AG04450 (cell line): ENCODE measurements at regions not wholly inside any gene's neighbourhood (a gene's known extent, or its start where the extent isn't known, plus 50 kb on each side); places are given as distances from the start of the nearest gene placed in this dataset.

Experiments used
- CTCF ChIA-PET: fragments of 300-600, 350-600 bp; formaldehyde crosslinking; extraction: SDS; loops from one replicate; lab custom pipeline; 2022; ENCODE audit warnings: antibody characterized with exemption, inconsistent platforms; lab: Charles Lee
- POLR2A ChIA-PET: fragments of 350-600 bp; formaldehyde crosslinking; extraction: SDS; loops from one replicate; lab custom pipeline; 2021; ENCODE audit warnings: antibody characterized with exemption, inconsistent platforms; lab: Yijun Ruan, JAX
- DNase-seq: peaks from one replicate; pipeline ENCODE4 v3.0.0-alpha.2; 2011; ENCODE audit warnings: low read depth, low spot score
- H3K27ac ChIP-seq: one replicate; pipeline ENCODE4 v1.5.1; 2012; ENCODE audit warnings: low read depth, low read length, control low read depth
- H3K27me3 ChIP-seq: one replicate; pipeline ENCODE4 v1.6.0; 2012; ENCODE audit warnings: low read length; ENCODE audit not compliant: control insufficient read depth, insufficient read depth
- H3K4me3 ChIP-seq: 2 replicates; pipeline ENCODE4 v1.5.1; 2011; ENCODE audit warnings: mild to moderate bottlenecking, low read depth, low read length, control low read depth
- H3K9me3 ChIP-seq: 2 replicates; pipeline ENCODE4 v1.5.1; 2012; ENCODE audit warnings: low read length; ENCODE audit not compliant: control insufficient read depth, insufficient read depth
- TF ChIP-seq, protein P1 (sequence below): IDR thresholded peaks from 2 replicates; pipeline ENCODE4 v1.5.1; 2011; ENCODE audit warnings: low read depth, low read length, control low read depth, inconsistent platforms

DNA sequence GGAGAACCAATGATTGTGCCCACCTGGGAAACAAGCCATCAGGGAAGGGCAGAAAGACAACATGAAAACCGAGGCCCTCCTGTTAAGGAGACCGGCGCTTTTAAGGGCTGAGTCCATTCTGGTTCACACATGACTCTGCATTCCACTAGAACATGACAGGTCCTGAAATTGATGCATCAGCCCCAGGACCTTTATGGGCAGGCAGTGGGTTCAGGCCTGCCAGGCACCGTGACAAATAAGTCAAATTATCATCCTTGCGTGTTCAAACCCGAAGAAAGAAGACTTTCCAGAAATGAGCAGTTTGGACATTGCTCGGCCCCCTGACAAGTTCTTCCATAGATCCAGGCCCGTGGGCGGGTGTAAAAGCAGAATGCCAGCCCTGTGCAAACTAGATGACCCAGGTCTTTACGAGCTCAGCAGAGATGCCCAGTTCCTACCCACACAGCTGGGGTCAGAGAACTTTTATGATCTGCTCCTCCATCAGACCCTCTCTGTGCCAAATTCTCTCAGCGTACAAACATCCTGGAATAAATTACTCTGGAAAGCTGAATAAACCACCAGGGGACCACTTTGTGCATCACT, 295.5 kb upstream of the WWC1 start:
- TF ChIP-seq, protein P1, sequence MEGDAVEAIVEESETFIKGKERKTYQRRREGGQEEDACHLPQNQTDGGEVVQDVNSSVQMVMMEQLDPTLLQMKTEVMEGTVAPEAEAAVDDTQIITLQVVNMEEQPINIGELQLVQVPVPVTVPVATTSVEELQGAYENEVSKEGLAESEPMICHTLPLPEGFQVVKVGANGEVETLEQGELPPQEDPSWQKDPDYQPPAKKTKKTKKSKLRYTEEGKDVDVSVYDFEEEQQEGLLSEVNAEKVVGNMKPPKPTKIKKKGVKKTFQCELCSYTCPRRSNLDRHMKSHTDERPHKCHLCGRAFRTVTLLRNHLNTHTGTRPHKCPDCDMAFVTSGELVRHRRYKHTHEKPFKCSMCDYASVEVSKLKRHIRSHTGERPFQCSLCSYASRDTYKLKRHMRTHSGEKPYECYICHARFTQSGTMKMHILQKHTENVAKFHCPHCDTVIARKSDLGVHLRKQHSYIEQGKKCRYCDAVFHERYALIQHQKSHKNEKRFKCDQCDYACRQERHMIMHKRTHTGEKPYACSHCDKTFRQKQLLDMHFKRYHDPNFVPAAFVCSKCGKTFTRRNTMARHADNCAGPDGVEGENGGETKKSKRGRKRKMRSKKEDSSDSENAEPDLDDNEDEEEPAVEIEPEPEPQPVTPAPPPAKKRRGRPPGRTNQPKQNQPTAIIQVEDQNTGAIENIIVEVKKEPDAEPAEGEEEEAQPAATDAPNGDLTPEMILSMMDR: no peak
- no peak for DNase-seq
- no peaks in the 10 kb centered on the region for H3K9me3 ChIP-seq
- ChIA-PET POLR2A (no interaction called here), CTCF (no interaction called here)
- no peak overlapping the region for H3K4me3 ChIP-seq
- H3K27me3 ChIP-seq: no peaks in the 10 kb centered on the region
- H3K27ac ChIP-seq: no peak overlapping the region

DNA sequence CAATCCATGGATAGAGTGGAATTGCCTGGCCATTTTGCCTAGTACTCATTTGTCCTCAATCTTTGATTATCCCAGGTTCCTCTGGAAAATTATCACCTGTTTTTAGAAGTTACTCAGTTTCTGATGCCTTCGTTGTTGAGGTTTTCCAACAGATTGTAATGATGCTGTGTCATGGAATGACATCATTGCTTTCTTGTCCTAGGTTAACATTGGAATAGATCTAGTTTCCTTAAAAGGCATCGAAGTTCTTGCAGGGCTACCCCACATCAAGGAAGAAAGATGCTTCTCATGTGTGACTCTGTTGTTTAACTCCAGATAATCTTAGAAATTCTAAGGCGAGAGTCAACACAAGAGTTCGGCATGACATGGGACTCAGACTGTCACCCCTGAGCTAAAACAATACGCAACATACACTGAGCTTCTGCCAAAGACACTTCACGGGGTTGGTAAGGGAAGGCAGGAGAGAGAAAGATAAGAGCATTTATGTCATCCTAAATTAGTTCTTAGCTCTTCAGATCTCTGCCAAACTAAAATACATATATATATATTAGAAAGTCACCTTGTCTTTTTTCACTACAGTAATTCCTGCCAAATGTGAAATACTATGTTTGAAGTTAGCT, 293.2 kb upstream of the WWC1 start:
- Histone ChIP-seq H3K27ac (no peak overlapping the region), H3K4me3 (no peak overlapping the region), H3K9me3 (no peaks in the 10 kb centered on the region), H3K27me3 (no peaks in the 10 kb centered on the region)
- no peak for DNase-seq
- ChIA-PET CTCF (interaction anchor here (0.5 kb wide), 1 partner anchor 221 kb away, joined by 4 read pairs; no protein-coding TSS in a partner anchor), POLR2A (no interaction called here)
- TF ChIP-seq, protein P1: no peak

DNA sequence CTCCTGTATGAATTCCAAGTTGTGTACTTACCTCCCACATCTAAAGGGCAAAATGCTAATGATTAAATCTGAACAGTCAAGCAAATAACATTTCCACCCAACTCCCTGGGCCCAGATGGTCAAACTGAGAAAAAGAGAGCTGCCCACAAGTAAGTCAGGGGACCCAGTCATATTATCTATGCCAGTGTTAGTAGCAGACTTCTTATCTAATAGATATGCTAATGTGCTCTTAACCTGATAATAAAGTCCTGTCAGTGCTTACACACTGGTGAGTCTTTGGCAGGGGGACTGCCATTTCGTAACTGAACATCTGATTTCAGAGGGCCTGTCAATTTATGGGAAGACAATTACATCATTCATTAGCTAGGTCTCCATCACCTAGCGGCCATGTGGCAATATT, 292.3 kb upstream of the WWC1 start:
- Histone ChIP-seq H3K4me3 (no peak overlapping the region), H3K9me3 (no peaks in the 10 kb centered on the region), H3K27me3 (no peaks in the 10 kb centered on the region), H3K27ac (no peak overlapping the region)
- DNase-seq: no peak
- ChIA-PET CTCF (no interaction called here), POLR2A (no interaction called here)
- TF ChIP-seq, protein P1: no peak

DNA sequence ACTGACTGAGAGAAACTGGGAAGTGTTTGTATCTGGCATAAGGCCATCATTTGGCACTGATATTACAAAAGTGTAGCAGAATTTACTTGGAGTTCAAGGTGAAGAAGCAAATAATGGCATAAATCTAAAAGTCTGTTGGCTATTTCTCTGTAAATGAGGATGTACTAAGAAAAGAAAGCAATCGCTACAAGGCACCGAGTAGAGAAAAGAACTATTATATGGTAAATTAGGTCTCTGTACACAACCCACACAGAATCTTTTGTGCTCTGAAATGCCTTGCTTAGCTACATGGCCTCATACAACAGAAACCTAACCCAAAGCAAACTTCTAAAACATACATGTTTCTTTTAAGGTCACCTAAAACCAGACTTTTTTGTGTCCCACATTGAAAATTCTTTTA, 290.1 kb upstream of the WWC1 start:
- TF ChIP-seq, protein P1: no peak
- DNase-seq: no peak
- H3K9me3 ChIP-seq: no peaks in the 10 kb centered on the region
- ChIA-PET POLR2A (no interaction called here), CTCF (no interaction called here)
- H3K4me3 ChIP-seq: no peak overlapping the region
- H3K27me3 ChIP-seq: peaks cover 3% of the 10 kb centered on the region
- no peak overlapping the region for H3K27ac ChIP-seq

DNA sequence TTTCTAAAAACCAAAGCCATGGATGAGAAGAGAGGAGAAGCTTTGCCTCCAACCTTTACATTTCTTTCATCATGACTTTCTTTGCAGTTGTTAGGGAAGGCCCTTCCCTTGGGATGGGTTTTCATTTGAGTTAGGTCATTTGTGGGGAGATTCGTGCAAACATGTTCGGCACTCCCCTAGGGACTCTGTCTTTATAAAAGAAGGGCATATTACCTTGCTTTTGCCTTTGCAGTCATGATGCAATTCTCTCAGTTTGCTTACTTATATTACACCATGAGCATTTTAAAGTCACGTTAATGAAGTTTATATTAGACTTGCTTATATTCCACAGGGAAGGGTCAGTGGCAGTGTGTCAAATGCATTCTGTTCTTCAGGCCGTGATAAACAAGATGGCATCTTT, 289.3 kb upstream of the WWC1 start:
- Histone ChIP-seq H3K9me3 (no peaks in the 10 kb centered on the region), H3K27ac (no peak overlapping the region), H3K27me3 (peaks cover 3% of the 10 kb centered on the region), H3K4me3 (no peak overlapping the region)
- POLR2A ChIA-PET: no interaction called here
- CTCF ChIA-PET: no interaction called here
- TF ChIP-seq, protein P1: no peak
- DNase-seq: no peak
